ENCODE measurements at regions not wholly inside any gene's neighbourhood (a gene's known extent, or its start where the extent isn't known, plus 50 kb on each side); places are given as distances from the start of the nearest gene placed in this dataset.
A peak's percentile ranks its signal among the peaks of the same experiment; 100 is the strongest.
"Not testable (repeated sequence)": the region's sequence is repeated elsewhere in the genome, so short reads cannot be mapped to it uniquely, and the experiment has no call there.

DNA sequence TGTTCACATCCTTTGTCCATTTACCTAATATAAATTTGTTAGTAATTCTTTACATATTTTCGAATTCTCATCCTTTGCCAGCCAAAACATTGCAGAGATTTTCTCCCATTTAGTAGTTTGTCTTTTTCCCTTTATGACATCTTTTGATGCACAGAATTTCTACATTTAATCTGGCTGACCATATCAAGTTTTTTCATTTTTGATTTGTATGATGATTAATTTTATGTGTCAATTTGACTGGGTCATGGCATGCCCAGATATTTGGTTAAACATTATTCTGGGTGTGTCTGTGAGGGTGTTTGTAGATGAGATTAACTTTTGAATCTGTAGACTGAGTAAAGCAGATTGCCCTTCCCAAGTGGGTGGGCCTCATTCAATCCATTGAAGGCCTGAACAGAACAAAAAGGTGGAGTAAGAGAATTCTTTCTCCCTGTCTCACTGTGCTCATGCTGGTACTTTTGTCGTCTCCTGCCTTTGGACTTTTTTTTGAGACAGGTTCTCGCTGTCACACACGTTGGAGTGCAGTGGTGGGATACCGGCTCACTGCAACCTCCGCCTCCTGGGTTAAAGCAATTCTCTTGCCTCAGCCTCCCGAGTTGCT, 72.1 kb upstream of the EPB41L1 start:
- no peak for DNase-seq (ENCODE audit: low read depth)

DNA sequence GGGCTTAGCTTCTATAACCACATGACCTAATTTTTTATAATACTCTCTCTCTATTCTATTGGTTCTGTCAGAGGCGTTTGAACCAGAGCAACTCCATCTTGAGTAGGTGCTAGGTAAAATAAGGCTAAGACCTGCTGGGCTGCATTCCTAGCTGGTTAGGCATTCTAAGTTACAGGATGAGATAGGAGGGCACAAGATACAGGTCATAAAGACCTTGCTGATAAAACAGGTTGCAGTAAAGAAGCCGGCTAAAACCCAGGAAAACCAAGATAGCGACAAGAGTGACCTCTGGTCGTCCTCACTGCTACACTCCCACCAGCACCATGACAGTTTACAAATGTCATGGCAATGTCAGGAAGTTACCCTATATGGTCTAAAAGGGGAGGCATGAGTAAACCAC, 71.3 kb upstream of the EPB41L1 start:
- not testable (repeated sequence) for DNase-seq (ENCODE audit: low read depth)

DNA sequence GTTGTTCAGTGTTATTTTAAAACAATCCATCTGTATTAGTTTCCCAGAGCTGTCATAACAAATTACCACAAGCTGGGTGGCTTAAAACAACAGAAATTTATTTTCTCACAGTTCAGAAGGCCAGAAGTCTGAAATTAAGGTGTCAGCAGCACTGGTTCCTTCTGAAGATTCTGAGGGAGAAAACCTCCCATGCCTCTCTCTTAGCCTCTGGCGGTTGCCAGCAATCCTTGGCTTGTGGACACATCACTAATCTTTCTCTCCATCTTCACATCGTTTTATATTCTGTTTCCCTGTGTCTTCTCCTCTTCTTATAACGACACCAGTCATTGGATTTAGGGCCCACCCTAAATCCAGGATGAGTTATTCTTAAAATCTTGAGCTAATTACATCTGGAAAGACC, 70.2 kb upstream of the EPB41L1 start:
- DNase-seq (ENCODE audit: low read depth), result no peak

DNA sequence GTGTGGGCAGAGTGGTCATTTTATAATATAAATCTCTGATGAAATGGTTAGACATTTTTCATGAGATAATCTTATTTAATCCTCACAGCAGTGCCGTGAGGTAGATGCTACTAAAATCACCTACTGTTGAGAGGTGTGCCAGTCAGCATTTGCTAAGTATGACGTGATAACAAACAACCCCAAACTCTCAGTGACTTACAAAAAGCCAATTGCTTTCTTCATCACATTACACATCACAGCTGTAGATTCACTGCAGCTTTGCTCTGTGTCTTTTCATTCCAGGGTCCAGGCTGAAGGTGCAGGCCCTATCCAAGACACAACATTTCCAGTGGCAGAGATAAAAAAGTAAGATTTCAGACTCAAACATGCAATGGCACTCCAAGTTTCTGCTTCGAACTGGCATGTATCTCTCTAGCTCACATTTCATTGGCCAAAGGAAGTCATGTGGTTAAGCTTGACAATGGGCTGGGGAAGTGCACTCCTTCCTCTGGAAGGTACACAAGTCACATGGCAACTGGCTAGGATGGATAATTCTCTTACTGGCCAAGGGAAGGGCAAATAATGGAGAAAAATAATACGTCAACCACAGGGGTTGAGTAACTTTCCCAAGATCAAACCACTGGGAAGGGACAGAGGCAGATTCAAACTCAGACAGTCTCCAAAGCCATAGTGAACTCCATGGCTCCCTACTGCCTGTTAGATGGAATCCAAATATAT, 69.5 kb upstream of the EPB41L1 start:
- DNase-seq (ENCODE audit: low read depth), result peak; percentile 62

DNA sequence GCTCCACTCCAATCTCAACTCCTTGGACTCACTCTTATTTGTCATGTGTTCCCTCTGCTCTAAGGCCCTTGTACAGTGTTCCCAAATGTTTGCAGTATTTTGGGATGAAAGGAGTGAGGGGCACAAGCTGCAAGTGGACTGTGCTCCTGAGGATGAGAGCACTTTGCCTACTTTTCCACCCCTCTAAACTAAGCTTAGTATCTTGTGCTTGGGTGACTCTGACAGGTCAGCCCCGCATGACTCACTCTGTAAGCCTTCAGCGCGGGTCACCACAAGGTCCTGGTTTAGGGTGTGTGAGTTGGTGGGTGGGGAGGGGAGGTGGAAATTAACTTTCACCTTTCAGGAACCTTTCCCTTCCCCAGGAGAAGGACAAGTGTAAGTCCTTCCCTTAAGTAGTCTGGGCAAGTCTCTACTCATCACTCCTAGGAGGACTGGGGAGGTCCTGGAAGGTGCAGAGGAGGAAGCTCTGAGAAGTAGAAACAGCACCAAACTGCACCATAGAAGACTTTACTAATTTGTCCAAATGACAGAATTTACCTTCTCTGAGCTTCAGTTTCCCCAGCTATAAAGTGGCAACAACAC, 68.8 kb upstream of the EPB41L1 start:
- peak; percentile 88 for DNase-seq (ENCODE audit: low read depth)

DNA sequence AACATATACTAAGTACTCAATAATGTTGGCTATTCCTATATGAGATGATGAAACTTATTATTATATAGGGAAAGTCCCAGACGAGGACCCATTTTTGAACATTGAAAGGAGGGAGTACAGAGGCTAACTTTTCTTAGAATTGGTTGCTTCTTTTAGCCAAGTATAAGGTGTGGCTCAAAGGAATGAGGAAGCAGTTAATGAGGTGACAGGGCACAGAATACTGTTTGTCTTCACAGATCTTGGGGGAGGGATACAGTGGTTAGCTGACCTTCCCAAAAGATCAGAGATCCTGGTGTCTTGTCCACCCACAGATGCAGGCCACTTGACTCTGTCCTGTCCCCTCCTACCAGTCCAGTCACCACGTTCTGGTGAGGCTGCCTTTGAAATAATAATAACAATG, 67.8 kb upstream of the EPB41L1 start:
- DNase-seq (ENCODE audit: low read depth), result no peak

DNA sequence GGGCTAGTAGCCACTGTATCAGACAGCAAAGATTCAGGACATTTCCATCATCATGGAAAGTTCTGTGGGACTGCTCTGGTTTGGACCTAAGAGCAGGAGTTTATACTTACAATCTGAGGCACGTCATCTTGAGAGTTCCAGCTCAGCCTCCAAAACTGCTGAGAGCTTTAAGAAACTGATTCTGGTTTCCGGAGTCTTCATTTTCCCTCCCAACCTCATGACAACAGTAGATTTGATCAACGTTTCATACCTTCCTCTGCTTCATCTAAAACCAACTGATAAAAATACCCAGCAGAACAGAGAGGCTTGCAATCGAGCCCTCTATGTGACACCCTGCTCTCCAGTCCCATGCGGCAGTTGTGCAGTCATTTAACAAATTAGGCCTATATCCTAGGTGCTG, 64.3 kb upstream of the EPB41L1 start:
- DNase-seq (ENCODE audit: low read depth), result no peak

DNA sequence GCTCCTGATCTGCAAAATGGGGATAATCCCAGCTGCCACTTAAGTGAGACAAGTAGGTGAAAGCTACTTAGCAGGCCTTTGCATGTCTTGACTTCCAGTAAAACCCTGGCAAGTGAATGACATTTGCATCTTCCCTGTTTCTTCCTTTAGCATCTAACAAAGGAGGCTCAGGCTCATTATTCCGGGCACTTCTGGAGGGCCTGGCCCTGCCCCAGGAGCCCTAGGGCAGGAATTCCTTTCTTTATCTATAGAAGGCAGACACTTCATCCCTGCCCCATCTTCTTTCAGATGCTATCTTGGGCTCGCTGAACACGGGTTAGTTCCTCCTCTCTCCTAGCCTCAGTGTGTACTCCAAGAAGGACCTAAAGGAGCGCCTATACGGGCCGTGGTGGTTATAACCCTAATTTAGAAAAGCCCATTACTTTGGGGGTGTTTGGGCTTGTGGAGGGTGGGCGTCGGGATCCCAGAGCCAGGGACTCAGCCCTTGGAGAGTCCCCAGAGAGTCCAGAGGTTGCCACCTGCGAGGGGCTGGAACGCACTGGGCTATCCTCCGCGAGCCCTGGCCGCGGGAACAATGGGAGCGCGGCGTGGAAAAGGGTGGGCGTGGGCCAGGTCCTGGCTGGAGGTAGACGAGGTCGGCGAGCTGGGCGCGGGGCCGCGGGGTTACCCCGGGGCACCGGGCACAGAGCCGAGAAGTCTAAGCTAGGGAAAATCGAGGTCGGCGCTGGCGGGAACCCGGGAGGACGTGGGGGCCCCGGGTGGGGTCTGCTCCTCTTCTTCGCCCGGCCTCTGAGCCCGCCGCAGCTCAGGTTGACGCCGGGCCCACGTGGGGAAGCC, 62.8 kb upstream of the EPB41L1 start:
- DNase-seq (ENCODE audit: low read depth), result no peak

DNA sequence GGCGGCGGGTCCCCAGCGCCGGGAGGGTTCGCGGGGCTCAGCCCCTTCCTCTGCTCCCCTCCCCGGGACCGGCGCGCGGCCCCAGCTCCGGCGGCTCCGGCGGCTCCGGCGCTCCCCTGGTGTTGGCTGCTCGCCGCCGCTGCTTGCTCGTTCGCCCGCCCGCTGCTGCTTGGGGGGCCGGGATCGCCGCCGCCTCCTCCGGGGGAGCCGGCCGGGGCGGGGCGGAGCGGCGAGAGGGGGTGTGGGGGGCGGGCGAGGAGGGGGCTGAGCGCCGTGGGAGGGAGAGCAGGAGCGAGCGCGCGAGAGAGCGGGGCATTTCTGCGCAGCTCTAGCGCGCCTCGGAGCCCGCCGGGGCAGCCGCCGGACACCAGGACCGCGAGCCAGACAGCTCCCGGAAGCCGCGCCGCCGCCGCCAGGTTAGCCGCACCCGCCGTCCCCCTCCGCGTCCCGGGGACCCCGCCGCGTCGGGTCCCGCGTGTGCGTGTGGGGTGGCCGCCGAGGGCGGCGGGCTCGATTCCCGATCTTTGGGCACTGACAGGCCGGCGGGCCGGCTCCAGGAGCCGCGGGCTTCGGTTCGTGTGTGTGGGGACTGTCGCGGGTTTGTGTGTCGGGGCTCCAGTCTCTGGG, 62.0 kb upstream of the EPB41L1 start:
- peak; percentile 49 for DNase-seq (ENCODE audit: low read depth)

DNA sequence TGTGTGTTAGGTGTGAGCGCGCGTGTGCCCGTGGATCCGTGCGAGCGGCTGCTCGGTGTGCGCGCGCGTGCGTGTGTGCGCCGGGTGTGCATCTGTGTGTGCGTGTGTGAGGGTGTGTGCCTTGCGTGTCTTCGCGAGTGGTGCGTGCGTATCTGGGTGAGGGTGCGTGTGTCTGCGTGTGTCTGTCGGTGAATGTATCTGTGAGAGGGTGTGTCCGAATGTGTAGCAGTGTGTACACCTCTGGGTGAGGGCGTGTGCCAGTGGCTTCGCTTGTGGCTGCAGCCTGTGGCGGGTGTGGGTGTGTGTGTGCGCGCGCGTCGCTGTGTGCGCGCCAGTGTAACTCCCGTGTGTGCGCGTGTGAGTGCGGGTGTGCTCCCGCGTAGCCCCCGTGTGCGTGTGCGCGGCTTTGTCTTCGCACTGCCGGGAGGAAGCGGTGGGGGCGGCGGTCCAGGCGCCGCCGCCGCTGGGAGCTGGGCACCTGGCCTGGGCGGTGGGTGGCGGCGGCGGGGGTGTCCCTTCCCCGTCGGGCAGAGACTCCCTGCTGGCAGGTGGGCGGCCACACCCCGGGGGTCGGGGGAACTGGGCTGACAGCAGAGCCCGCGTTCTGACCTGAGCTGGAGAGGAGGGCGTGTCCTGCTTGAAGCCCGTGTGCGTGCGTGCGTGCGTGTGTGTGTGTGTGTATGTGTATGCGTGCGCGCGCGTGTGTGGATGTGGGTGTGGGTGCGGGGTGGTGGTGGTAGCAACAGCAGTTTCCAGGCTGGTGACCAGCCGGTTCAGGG, 61.3 kb upstream of the EPB41L1 start:
- peak; percentile 47 for DNase-seq (ENCODE audit: low read depth)

DNA sequence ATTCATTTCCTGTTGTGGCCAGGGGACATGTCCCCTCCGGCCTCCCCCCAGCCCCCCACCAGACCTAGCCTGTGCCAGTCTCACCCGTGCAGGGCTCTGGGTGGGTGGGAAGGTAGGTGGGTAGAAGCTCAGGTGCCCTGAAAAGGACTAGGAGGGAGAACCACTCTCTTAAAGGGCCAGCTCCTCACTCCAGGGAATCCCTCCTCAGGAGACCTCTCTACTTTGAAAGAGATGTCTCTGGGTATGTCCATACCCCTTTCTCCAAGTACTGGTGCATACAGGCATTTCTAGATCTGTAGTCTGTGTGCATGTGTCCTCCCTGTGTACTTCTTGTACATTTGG, 60.8 kb upstream of the EPB41L1 start:
- DNase-seq (ENCODE audit: low read depth), result no peak

DNA sequence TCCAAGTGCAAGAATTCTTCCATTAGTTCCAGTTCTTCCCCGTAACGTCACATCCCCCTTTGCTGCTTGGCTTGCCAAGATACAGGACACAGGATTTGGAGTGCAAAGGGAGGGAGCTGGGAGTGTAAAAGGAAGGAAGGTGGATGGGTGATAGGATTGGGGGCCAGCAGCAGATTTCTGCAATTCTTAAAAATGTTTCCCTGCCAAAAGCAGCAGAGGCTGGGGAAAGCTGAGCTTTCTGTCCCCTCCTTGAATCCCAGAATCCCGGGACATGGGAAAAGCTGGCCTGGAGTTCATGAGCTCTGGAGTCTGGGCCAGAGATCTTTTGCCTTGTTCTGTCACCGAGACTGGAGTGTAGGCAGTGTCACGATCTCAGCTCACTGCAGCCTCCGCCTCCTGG, 60.0 kb upstream of the EPB41L1 start:
- no peak for DNase-seq (ENCODE audit: low read depth)

DNA sequence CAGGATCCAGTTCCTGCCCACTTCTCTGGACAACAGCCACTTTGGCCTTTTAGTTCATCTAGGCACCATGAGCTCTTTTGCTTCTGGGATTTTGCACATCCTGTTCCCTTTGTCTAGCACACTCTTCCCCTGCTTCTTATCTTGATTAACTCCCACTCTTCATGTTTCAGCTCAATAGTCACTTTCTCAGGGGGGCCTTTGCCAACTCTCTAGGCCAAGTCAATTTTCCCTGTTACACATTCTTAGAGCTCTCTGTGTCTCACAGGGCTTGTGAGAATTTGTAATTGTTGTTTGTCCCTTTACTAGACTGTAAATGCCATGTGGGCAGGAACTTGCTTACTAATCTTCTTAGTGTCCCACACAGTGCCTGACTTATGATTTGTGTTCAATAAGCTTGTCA, 58.1 kb upstream of the EPB41L1 start:
- DNase-seq (ENCODE audit: low read depth), result no peak

DNA sequence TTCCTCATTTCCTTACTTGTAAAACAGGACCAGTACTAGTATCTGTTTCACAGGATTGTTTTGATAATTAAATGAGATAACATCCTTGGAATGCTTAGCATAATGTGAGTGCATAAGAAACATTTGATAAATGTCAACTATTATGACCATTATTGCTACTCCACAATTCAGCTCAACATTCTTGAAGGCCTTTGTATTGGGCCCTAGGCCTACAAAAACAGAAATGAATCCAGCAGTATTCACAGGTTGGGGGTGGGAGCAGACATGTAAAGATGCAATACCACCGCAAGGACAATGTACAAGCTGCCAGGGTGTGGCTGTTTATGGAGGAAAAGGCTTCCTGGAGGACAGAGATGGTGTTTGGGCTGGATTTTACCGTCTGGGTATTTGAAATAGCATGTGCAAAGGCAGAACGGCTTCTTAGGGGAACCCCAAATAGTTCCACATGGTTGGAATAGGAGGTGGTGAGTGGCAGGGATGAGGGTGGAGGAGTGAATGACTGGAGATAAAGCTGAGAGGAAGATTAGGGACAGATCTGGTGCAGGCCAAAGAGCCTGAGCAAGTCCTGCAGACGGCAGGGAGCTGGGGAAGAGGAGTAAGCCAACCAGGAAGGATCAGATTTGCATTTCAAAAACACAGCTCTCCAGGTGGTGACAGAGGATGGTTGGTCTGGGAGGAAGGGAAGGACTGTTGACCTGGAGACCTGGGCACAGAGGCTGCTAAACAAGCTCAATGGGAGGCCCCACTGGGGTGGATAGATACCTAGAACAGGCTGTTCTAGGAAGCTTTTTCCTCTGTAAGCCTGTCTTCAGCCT, 57.0 kb upstream of the EPB41L1 start:
- no peak for DNase-seq (ENCODE audit: low read depth)

DNA sequence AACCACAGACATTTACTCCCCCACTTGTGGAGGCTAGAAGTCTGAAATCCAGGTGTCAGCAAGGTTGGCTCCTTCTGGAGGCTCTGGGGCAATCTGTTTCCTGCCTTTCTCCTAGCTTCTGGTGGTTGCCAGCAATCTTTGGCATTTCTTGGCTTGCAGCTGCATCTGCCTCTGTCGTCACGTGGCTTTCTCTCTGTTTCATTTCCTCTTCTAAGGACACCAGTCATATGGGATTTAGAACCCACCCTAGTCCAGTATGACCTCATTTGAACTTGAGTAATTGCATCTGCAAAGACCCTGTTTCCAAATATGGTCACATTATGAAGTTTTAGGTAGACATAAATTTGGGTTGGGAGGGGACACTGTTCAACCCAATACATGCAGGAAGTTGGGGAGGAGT, 56.2 kb upstream of the EPB41L1 start:
- peak; percentile 41 for DNase-seq (ENCODE audit: low read depth)

DNA sequence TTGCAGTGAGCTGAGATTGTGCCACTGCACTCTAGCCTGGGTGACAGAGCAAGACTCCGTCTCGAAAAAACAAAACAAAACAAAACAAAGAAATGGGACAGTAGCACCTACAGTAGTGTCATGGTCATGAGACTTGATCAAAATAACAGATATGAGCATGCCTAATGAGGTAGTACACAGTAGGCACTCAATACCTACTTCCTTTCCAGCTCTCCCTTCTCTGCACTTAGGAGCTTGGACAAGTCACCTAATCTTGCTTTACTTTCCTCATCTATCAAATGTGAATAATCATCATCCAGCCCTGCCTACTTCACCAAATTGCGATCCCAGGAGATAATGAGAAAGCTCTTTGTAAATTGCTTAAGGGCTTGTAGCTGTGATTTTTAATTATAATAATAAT, 55.4 kb upstream of the EPB41L1 start:
- DNase-seq (ENCODE audit: low read depth), result no peak

DNA sequence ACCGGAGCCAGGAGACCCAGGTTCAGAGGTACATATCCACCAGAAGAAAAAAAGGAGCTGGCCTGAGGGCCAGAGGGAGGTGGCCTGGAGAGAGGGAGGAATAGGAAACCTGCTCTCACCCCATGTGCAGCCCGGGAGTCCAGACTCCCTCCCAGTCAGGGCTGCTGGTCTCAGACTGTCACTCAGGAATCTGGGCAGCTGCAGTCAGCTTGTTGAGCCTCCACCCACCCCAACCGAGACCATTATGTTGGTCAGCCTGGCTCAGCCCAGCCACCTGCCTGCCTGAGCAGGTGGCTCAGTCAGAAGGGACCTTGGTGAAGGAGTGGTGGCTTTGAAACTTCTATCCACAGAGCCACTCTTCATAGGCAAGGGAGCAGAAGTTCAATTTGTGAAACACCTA, 53.3 kb upstream of the EPB41L1 start:
- no peak for DNase-seq (ENCODE audit: low read depth)

DNA sequence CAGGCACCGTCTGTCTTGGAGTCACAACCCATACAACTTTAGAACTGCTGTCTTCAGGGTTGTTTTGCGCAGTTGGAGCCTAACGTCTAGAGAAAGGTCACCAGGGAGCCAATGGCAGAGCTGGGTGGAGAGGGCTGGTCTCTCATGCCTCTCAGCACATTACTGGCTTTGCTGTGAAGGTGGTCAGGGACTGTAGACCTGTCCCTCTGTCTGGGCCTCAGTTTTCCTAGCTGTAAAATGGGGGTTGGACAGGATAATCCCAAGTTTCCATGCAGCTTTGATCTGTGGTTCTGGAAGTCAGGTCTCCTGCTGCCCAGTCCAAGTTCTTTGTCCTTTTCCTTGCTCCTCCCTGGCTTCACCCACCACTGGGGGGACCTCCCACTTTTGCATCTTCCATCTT, 52.2 kb upstream of the EPB41L1 start:
- no peak for DNase-seq (ENCODE audit: low read depth)

DNA sequence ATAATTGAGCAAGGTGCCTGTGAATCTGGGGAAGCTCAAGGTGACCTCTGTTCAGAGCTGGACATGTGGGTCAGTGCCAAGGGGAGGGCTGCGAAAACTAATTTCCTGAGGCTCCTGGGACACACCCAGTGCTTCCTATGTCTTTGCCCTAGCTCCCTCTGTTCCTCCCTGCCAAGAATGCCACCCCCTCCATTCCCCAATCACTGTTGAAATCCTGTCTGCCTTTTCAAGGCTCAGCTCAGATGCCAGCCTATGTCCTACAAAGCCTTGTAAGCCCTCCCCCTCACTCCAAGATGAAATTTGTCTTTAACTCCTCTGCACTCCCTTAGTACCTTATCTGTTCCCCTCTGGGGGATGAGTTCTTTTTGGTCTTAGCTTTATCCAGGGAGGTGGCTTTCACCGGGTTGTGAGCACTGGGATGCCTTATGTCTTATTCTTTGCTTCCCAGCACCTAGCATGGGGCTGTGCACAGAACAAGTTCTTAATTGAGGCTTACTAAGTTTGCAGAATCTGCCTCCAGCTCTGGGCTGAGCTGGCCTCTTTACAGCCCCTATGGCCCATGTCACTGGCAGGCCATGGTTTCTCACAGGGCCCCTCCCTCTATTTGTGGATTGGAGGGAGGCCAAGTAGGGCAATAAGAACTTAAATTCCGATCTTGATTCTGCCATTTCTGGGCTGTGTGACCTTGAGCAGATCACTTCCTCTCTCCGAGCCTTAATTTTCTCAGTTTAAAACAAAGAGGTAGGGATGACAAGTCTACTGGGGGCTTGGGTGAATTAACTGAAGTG, 51.5 kb upstream of the EPB41L1 start:
- no peak for DNase-seq (ENCODE audit: low read depth)

DNA sequence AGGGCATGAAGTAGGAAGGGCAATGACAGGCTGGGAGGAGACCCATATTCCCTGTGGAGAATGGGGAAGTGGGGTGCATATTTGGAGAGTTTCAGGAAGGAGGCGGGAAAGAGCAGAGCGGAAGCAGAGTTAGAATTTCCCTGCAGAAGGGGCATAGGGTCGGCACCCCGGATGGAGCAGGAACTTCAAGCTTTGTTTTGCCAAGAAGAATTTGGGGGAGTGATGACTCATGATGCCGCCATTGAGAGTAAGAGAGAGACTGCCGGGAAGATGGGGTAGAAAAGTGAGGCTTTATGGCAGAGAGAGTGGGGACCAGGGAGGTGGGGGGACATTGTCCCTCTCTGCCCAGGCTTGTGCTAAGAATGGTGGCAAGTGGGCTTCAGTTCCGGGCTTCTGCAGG, 50.3 kb upstream of the EPB41L1 start:
- DNase-seq (ENCODE audit: low read depth), result no peak
